Coronary artery (tissue), 2 donors: ENCODE measurements at regions not wholly inside any gene's neighbourhood (a gene's known extent, or its start where the extent isn't known, plus 50 kb on each side); places are given as distances from the start of the nearest gene placed in this dataset.

Source experiments
- DNase-seq: peaks from one replicate; pipeline ENCODE4 v3.0.0-alpha.2; 2017; ENCODE audit warnings: low spot score
- H3K27ac ChIP-seq, 2 donors: fragments of 200-600 bp; sonication (generic); one replicate each; pipeline ENCODE4 v1.5.1; 2016 to 2019
- H3K4me3 ChIP-seq: fragments of 200-600 bp; sonication (generic); 2 replicates; pipeline ENCODE4 v1.5.1; 2016; ENCODE audit warnings: mild to moderate bottlenecking, moderate library complexity
- TF ChIP-seq, protein P1 (sequence below): fragments of 200-600 bp; sonication (generic); IDR thresholded peaks from one replicate; pipeline ENCODE4 v1.5.1; 2019; ENCODE audit warnings: antibody characterized with exemption

DNA sequence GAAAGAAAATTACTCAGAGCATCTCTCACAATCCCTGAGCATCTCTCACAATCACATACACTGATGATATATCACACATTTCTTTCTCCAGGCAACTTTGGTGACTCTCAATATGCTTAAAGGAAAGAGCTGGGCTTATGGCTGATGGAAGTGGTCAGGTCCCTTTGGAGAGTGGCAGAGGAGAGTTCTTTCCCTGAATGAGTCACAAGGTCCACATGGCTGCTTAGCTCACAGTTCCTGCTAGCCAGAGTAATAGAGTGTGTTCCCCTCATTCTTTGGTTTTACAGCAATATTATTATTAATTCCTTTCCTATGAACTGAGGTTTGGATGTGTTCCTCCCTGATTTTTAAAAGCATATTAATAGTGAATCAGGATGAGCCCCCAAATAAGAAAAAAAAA, 287.4 kb downstream of the C7orf25 start:
- DNase-seq: no peak

DNA sequence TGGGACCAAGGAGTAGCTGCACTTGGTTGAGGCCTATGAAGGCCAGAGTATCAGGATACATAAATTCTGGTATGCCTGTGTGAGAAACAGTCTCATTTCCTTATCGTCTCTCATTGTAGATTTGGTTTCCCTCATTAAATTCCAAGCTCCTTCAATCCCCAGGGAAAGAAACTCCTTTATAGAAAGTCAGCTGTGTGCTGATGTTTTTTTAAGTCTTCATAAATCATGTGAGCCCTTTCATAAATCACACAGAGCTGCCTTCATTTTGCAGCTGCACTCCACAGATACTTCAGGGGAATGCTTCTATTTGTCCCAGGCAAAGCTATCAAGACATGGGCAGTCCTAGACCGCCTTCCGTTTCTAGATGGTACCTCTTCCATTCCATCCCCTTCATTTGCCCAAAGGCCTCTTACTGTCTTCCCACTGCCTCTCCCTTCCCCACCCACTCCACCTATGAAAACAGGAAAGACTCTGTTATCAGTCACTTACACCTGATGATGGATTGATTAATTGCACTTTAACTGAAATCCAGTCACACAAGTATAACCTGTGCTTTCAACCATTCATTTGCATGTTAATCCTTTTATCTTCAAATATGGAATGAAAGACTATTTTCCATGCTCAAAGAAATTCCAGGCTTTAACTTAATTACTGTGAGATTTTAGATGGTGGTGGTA, 290.2 kb downstream of the C7orf25 start:
- no peak overlapping the region for H3K27ac ChIP-seq
- no peak overlapping the region for H3K4me3 ChIP-seq
- DNase-seq: no peak
- TF ChIP-seq, protein P1, sequence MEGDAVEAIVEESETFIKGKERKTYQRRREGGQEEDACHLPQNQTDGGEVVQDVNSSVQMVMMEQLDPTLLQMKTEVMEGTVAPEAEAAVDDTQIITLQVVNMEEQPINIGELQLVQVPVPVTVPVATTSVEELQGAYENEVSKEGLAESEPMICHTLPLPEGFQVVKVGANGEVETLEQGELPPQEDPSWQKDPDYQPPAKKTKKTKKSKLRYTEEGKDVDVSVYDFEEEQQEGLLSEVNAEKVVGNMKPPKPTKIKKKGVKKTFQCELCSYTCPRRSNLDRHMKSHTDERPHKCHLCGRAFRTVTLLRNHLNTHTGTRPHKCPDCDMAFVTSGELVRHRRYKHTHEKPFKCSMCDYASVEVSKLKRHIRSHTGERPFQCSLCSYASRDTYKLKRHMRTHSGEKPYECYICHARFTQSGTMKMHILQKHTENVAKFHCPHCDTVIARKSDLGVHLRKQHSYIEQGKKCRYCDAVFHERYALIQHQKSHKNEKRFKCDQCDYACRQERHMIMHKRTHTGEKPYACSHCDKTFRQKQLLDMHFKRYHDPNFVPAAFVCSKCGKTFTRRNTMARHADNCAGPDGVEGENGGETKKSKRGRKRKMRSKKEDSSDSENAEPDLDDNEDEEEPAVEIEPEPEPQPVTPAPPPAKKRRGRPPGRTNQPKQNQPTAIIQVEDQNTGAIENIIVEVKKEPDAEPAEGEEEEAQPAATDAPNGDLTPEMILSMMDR: no peak

More for the DNA sequence above, 287.4 kb downstream of the C7orf25 start:
- H3K4me3 ChIP-seq: no peak overlapping the region
- TF ChIP-seq, protein P1: no peak
- no peak overlapping the region for H3K27ac ChIP-seq

DNA sequence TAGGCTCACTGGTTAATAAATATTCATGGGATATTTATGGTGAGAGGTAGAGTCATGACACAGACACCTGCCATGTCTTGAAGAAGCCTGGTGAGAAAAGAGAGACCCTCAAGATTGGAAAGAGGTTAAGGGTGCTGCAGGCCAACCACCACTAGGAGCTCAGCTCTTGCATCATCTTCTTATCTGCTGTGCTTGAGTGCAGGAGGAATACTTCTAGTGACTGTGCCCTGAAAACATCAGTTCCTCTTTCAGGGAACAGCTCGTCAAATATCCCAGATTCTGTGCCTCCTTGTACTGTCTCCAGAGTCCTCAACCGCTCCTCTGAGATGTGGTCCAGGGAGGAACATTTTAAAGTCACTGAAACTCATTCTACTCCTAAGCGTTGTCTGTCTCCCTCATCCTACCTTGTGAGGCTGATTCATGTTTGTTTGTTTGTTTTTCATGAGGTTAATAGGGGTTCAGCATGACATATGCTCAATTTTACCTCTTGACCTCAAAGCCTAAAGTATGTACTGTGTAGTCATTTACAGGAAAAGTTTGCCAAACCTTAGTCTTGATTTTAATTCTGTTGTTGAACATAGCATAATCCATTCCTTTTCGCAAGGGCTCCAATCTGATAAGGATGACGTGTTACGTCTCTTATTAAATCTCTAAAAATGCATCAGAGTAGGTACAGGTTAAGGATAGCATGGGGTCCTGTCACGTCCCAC, 293.1 kb downstream of the C7orf25 start:
- TF ChIP-seq, protein P1: no peak
- H3K4me3 ChIP-seq: no peak overlapping the region
- no peak for DNase-seq
- H3K27ac ChIP-seq: no peak overlapping the region

DNA sequence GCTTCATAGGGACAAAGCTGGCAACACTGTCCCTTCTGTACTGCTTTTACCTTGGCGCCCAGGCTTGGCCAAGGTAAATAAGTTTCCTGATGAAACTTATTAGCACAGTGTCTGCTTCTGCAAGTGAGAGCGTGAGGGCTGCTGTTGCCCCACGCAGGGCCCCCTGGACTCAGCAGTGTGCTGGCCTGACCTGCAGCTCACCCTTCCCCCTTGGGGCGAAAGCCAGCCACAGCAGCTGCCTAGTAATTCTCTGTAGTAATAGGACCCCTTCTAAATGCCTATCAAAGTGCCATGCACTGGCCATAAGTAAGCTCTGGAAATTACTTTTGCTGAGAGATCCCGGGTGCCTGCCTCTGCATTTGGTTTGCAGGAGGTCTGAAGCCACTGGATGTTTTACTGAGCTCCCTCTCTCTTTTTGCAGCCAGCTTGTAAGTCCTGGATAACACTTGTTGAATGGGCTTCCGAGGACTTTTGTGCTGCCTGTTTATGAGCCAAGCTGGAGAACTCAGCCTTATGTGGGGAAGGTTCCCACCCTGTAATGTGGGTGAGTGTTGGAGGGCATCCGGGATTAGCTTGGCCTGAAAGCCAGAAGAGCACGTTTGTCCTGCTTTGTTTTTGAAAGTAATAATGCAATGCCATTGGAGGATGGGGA, 293.9 kb downstream of the C7orf25 start:
- no peak overlapping the region for H3K27ac ChIP-seq
- no peak overlapping the region for H3K4me3 ChIP-seq
- DNase-seq: no peak
- TF ChIP-seq, protein P1: no peak

DNA sequence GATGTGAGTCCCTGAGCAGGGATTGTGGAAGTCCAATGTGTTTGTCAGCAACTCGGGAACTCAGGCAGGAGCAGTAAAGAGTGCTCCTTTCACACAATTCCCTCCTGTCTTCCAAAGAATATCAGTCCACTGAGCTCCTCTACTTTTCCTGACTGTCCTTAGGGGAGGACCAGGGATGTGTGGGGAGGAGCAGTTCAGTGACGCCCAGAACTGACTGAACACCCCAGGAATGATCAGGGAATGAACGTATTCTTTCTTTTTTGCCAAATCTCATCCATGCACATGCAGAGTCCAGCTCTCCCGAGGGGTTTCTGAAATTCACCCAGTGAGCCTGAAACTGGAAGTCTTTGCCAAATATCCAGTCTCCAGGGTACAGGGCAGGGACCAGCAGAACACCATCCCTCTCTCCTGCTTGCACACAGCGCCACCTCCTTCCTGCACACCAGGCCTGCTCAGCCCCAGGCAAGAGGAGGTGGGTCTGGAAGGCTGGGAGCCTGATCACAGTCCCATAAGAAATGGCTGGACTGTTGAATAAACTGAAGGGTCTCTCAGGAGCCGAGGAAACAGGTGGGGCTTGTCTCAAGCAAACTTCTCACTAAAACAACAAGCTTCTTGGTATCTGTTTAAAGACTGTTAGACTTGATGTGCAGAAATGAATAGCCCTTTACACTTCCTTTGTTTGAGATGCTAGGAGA, 294.7 kb downstream of the C7orf25 start:
- H3K27ac ChIP-seq: no peak overlapping the region
- TF ChIP-seq, protein P1: no peak
- H3K4me3 ChIP-seq: no peak overlapping the region
- no peak for DNase-seq

DNA sequence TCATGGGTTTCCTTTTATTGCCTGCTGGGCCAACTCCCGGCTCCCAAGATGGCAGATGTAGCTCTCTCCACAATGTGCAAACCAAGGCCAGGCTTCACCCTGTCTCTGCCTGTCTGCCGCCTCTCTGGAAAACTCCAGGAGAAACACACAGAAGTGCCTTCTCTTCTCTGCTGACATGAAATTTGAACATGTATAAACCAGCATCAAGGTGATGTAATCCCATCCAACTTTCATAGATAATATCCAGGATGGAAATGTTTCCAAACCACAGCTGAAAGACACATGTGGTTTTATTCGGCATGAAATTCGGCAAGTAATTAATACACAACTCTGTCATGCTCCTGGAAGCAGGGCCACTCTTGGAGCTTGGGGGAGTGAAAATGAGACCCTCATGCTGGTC, 297.2 kb downstream of the C7orf25 start:
- TF ChIP-seq, protein P1: no peak
- no peak overlapping the region for H3K4me3 ChIP-seq
- no peak for DNase-seq
- no peak overlapping the region for H3K27ac ChIP-seq
